HG03439 (cell line): ENCODE measurements at regions not wholly inside any gene's neighbourhood (a gene's known extent, or its start where the extent isn't known, plus 50 kb on each side); places are given as distances from the start of the nearest gene placed in this dataset.

ENCODE experiments used
- ATAC-seq: cut with Tn5 transposase; IDR thresholded peaks from one replicate; pipeline ENCODE4 v1.9.1; 2021; ENCODE audit warnings: mild to moderate bottlenecking, moderate library complexity; ENCODE audit not compliant: unreplicated experiment

- no peak for ATAC-seq
These were observed 86.5 kb upstream of the CST7 start for GRCh38 chr20:24862606-24863005.

DNA sequence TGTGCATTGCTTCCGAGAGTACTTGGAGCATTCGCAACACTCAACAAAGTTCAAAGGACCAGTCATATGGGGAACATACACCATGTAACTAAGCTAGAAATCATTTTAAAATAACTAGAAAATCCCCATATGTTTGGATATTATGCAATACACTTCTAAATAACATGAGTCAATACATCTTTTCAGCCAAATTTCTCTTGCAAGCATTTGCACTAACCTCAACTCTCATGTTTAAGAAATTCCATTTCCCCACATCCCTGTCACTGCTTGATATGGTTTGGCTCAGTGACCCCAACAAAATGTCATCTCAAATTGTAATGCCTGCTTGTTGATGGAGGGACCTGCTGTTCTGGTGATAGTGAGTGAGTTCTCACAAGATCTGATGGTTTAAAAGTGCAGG, 85.7 kb upstream of the CST7 start:
- no peak for ATAC-seq

DNA sequence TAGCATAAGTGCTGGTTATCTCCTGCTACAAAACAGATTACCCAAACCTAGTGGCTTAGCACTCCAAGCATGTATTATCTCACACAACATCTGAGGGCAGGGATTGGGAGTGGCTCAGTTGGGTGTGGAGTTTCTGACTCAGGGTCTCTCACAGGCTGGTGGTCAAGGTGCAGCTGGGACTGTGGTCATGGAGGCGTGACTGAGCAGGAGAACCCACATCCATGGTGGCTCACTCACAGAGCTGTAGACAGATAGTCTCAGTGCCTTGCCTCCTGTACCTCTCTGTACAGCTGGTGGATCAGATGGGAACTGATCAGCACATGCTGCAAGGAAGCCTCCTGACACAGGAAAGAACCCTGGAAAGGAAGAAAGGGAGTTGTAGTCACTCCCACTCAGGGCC, 83.1 kb upstream of the CST7 start:
- ATAC-seq, result no peak

GRCh38 chr20:24866742-24867141, 82.3 kb upstream of the CST7 start:
- ATAC-seq, result no peak

- ATAC-seq, result no peak
These were observed 81.5 kb upstream of the CST7 start for GRCh38 chr20:24867556-24867955.

DNA sequence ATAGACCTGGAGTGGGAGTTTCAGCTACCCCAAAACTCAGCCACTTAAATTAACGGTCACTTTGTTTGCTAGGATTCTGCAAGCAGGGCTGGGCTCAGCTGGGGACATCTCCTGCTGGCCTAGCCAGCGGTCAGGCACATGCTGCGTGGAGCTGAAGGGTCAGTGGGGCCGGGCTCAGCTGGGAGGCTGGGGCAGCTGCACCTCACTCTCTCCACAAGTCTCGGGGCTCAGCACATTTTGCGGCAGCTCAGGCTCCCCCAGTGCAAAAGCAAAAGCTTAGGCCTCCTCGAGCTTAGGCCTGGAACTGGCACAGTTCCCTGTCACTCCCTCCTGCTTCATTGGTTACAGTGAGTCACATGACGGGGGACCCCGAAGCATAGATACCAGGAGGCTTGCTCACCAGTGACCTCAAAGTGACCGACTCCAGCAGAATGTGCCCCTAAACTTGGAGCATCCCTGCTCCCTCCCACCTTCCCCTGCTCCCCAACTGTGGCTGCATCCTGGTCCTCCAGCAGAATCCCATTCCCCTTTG, 80.6 kb upstream of the CST7 start:
- no peak for ATAC-seq

DNA sequence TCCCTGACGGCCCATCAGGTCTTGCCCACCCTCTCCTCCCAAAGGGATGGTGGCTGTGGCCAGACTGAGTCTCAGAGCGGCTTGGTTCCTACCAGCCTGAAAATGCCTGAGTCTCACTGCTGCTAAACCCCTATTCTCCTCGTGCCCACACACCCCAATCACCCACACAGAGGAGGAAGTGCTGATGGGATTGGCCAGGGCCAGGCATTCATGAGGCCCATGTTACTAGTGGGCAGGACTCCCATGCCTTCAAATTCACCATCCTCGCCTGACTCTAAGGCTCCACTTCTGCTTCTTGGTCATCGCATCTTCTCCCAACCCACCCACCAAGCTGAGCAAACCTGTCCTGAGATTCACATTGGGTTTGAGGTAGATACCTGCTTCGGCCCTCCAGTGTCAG, 80.1 kb upstream of the CST7 start:
- ATAC-seq, result no peak

GRCh38 chr20:24870057-24870456, 79.0 kb upstream of the CST7 start:
- no peak for ATAC-seq

GRCh38 chr20:24870881-24871280, 78.2 kb upstream of the CST7 start:
- no peak for ATAC-seq

GRCh38 chr20:24871480-24872213, 77.4 kb upstream of the CST7 start:
- no peak for ATAC-seq

DNA sequence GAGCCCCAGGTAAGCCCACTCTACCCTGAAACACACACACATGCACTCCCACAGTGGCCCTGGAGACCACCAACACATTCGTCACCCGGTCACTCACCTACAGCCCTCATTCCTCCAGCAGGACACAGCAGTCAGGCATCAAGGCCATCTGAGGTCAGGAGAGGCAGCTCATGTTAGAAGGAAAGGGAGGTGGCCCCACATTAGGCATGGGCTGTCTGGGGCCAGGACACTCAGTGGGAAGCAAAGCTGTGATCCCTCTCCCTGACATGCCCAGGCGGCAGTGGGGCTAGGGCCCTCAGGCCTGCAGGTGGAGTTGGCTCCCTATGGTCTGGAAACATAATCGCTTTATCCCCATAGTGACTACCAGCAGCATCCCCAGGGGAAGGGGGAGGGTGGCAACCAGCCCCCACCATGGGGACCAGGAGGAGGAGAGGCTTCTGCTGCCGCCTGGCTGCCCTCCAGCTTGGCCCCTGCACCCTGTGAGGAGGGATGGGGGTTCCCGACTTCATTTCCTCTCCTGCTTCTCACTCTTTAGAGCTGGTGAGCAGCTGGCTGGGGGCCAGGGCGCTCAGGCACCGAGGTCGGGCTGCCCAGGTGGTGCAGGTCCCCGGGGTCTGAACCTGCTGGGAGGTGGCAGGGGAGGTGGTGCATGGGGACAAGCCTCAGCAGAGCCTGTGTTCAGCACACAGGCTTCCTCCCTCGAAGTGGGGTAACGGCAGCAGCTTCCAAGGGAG, 76.6 kb upstream of the CST7 start:
- ATAC-seq, result no peak

DNA sequence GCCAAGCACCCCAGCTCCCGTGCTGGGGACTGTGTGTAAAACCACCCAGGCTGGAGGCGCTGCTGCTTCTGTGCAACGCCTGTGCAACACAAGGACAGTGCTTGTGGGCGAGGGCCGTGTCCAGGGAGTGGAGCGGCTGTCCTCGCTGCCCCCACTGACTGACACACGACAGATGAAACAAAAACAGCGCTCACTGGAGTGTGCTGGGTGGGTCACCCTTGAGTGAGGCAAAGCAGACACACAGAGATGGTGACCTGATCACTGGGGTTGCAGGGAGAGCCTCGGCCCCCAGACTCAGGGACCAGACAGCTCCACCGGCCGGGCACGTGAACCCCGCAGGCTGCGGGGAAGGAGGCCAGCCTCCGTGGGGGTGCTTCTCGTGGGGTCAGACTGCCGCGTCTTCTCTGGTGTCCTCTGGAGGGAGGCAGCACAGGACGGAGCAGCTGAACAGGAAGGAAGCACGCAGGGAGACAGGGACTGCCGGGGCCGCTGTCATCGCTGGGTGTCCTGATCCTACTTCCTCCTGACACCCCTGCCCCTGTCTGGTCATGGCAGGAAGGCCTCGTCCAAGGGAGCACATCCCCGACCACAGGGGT, 75.9 kb upstream of the CST7 start:
- ATAC-seq, result no peak

DNA sequence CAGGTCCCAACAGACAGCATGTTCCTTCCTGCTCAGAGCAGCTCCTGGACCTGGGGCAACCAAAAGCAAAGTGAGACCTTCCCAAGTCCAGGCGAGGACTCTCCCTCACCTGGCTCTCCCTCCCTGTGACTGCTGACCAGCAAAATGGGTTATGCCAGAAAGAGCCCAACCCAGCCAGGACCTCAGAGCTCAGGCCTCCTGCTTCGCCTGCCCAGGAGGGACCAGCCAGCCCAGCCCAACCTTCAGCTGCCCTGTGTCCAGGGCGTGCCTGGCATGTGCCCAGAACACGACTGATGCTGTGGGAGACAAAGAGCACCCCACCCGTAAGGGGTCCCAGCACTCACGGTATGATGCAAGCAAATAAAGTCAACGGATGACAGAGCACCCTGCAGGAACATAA, 74.0 kb upstream of the CST7 start:
- ATAC-seq, result no peak

DNA sequence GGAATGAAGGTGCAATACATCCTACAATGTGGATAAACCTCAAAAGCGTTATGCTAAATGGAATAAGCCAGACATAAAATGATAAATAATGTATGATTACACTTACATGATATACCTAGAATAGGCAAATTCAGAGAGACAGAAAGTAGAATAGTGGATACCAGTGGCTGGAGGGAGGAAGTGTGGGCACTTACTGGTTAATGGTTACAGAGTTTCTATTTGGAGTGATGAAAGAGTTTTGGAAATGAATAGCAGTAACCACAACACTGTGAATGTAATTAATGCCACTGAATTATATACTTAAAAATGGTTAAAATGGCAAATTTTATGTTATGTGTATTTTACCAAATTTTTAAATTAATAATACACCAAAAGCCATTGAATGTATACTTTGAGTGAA, 71.4 kb upstream of the CST7 start:
- ATAC-seq, result no peak

GRCh38 chr20:24878657-24879056, 70.4 kb upstream of the CST7 start:
- no peak for ATAC-seq

DNA sequence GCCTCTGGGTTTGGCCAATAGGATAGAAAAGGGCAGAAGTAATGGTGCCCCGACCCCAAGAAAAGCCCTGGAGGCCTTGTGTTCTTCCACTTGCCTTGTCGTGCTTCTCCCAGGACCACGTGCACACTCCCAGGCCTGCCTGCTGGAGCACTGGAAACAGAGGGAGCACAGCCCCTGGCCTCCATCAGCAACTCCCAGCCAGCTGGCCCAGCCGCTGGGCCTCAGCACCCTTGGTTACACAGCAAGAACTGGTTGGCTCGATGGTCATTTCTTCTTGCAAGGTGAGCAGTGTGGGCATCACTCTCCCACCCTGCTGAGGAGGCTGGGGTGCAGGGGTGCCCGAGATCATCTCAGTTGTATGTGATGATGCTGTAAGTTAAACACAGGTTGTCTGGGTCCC, 69.2 kb upstream of the CST7 start:
- ATAC-seq, result no peak

DNA sequence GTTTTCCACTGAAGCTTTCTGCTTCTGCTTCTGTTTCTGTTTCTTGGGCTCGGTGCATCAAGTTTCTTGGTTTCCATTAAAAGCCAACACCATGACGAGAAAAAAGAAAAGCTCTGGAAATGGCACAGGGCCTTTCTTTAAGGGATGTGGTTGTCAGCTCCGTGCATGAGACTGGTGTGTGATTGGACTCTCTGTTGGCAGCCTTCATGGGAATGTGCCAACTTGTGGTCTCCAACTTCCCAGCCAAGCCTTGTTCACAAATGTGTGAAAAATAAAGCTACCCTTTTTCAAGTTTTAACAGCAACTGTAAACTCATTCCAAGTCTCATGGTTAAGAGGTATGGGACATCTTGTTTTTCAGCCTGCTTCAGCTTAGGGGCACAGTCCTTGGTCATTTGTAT, 68.7 kb upstream of the CST7 start:
- ATAC-seq, result no peak

DNA sequence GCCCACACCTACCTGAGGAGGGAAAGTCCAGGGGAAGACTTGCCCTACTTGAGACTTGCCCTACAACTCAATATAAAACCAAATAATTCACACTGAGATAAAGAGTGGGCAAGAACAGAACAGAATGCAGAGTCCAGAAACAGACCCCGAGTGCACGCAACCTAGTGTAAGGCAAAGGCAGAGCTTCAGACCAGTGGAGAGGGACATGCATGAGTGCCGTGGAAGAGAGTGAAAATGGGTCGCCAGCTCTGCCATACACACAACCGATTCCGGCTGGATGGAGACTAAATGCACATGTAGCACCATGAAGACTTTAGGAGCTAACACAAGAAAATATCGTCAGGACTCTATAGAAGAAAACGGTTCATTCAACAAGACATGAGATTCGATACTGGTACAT, 58.8 kb upstream of the CST7 start:
- ATAC-seq, result no peak

GRCh38 chr20:24891546-24892393, 57.3 kb upstream of the CST7 start:
- no peak for ATAC-seq

DNA sequence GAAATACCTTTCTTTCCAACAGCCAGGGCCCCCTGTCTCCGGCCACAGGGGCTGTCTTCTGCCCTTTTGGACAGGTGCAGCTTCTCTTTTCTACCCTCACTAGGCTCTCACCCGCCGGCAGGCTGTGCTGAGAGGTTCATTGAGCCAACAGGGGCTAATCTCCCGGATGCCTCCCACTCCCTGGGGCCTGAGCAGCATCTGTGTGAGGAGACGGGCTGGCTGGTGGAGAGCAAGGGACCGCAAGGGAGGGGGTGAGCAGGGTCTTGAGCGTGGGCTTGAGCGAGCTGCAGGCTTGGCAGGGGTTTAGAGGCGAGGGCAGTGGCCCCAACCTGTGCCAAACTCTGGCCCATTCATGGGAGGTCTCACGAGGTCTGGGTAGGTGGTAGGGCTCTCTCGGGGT, 56.5 kb upstream of the CST7 start:
- no peak for ATAC-seq

- ATAC-seq, result no peak
These were observed 56.1 kb upstream of the CST7 start for GRCh38 chr20:24892931-24893330.
